ENCODE measurements at regions not wholly inside any gene's neighbourhood (a gene's known extent, or its start where the extent isn't known, plus 50 kb on each side); places are given as distances from the start of the nearest gene placed in this dataset.

GRCh38 chr1:4086921-4087320, 186.8 kb upstream of the C1orf174 start:
- H3K27me3 ChIP-seq (ENCODE audit: control insufficient read depth in 4 of 4, insufficient read depth in 4 of 4, low read length in 3 of 4): no peaks in the 10 kb centered on the region
- H3K4me1 ChIP-seq (ENCODE audit: control insufficient read depth in 4 of 4, insufficient read depth in 4 of 4, low read length in 3 of 4): peaks cover 8 to 22% (median 15%) of the 10 kb centered on the region in 4 donors
- no peaks in the 10 kb centered on the region for H3K36me3 ChIP-seq (ENCODE audit: control insufficient read depth in 4 of 4, insufficient read depth in 3 of 4, low read depth in 1 of 4, low read length in 3 of 4)
- H3K9ac ChIP-seq (ENCODE audit: low read depth in 1 of 2, low read length in 2 of 2): no peak overlapping the region
- no peak overlapping the region for H3K27ac ChIP-seq (ENCODE audit: low read depth in 1 of 2, low read length in 2 of 2)
- H3K9me3 ChIP-seq (ENCODE audit: control insufficient read depth in 4 of 4, low read length in 3 of 4): peaks cover 0 to 6% (median under 1%) of the 10 kb centered on the region in 4 donors
- no peak for DNase-seq (ENCODE audit: low spot score)
- WGBS: 89% methylated on average over 4 of the region's 4 CpGs
- TF ChIP-seq, protein P1, sequence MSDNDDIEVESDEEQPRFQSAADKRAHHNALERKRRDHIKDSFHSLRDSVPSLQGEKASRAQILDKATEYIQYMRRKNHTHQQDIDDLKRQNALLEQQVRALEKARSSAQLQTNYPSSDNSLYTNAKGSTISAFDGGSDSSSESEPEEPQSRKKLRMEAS (IDR thresholded peaks at IDR 0.05): no peak
- TF ChIP-seq JUND (IDR thresholded peaks at IDR 0.05) (no peak), HNF4A (conservative IDR thresholded peaks at IDR 0.05) (no peak), EGR1 (IDR thresholded peaks at IDR 0.05; ENCODE audit: low read depth in 2 of 2) (no peak), FOXA1 (IDR thresholded peaks at IDR 0.05) (no peak), GABPA (IDR thresholded peaks at IDR 0.05 in 1 of 2, conservative IDR thresholded peaks at IDR 0.05 in 1 of 2) (no peak), RAD21 (IDR thresholded peaks at IDR 0.05) (no peak), RXRA (IDR thresholded peaks at IDR 0.05) (no peak), YY1 (IDR thresholded peaks at IDR 0.05) (no peak), TAF1 (conservative IDR thresholded peaks at IDR 0.05) (no peak), SP1 (IDR thresholded peaks at IDR 0.05) (no peak), HNF4G (IDR thresholded peaks at IDR 0.05) (no peak), CTCF (IDR thresholded peaks at IDR 0.05; ENCODE audit: low read depth, low read length, missing input control) (no peak), NR2F2 (IDR thresholded peaks at IDR 0.05) (no peak), FOXA2 (IDR thresholded peaks at IDR 0.05) (no peak)
- TF ChIP-seq, protein P2, sequence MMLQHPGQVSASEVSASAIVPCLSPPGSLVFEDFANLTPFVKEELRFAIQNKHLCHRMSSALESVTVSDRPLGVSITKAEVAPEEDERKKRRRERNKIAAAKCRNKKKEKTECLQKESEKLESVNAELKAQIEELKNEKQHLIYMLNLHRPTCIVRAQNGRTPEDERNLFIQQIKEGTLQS (IDR thresholded peaks at IDR 0.05): no peak
- TF ChIP-seq, protein P3, sequence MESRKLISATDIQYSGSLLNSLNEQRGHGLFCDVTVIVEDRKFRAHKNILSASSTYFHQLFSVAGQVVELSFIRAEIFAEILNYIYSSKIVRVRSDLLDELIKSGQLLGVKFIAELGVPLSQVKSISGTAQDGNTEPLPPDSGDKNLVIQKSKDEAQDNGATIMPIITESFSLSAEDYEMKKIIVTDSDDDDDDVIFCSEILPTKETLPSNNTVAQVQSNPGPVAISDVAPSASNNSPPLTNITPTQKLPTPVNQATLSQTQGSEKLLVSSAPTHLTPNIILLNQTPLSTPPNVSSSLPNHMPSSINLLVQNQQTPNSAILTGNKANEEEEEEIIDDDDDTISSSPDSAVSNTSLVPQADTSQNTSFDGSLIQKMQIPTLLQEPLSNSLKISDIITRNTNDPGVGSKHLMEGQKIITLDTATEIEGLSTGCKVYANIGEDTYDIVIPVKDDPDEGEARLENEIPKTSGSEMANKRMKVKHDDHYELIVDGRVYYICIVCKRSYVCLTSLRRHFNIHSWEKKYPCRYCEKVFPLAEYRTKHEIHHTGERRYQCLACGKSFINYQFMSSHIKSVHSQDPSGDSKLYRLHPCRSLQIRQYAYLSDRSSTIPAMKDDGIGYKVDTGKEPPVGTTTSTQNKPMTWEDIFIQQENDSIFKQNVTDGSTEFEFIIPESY (IDR thresholded peaks at IDR 0.05): no peak
- no peak overlapping the region for H3K4me3 ChIP-seq (ENCODE audit: low read depth in 1 of 3, low read length in 3 of 3)

DNA sequence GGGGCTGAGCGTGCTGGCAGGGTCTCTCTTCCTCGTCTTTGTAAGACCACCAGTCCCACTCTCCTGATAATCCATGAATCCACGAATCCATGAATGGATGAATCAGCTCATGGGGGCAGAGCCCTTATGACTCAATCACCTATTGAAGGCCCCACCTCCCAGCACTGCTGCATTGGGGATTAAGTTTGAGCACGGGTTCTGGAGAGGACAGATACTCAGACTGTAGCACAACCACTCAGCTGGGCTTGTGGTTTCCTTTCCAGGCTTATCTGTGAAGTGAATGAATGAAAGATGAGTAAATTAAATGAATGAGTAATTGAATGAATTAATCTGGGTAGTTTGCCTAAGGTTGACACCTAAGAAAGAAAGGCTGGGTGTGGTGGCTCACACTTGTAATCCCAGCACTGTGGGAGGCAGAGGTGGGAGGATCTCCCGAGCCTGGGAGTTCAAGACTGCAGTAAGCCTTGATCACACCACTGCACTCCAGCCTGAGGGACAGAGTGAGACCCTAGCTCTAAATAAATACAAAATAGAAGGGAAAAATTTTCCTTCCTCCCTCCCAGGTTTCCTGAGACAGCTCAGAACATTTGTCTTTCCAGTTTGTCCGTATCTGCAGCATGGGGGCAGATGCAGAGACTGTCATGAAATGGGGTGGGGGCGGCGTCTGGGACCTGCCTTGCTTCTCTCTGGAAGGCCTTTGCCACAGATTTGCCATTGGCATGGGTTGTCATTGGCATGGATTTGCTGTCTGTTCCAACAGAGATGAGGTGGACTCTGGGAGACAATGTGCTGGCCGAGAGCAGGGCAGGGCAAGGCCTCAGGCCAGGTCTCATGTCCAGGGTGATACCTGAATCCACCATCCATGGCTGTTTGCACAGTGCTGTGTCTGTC, 187.7 kb upstream of the C1orf174 start:
- Histone ChIP-seq H3K9me3 (ENCODE audit: control insufficient read depth in 4 of 4, low read length in 3 of 4) (peaks cover 0 to 8% (median 2%) of the 10 kb centered on the region in 4 donors), H3K4me3 (ENCODE audit: low read depth in 1 of 3, low read length in 3 of 3) (no peak overlapping the region), H3K9ac (ENCODE audit: low read depth in 1 of 2, low read length in 2 of 2) (no peak overlapping the region), H3K4me1 (ENCODE audit: control insufficient read depth in 4 of 4, insufficient read depth in 4 of 4, low read length in 3 of 4) (peaks cover 8 to 22% (median 15%) of the 10 kb centered on the region in 4 donors), H3K27me3 (ENCODE audit: control insufficient read depth in 4 of 4, insufficient read depth in 4 of 4, low read length in 3 of 4) (no peaks in the 10 kb centered on the region), H3K36me3 (ENCODE audit: control insufficient read depth in 4 of 4, insufficient read depth in 3 of 4, low read depth in 1 of 4, low read length in 3 of 4) (no peaks in the 10 kb centered on the region), H3K27ac (ENCODE audit: low read depth in 1 of 2, low read length in 2 of 2) (no peak overlapping the region)
- DNase-seq (ENCODE audit: low spot score): no peak
- WGBS: 72% methylated on average over 9 of the region's 9 CpGs
- no peak for TF ChIP-seq HNF4A (conservative IDR thresholded peaks at IDR 0.05)
- no peak for TF ChIP-seq FOXA1 (IDR thresholded peaks at IDR 0.05)
- TF ChIP-seq HNF4G (IDR thresholded peaks at IDR 0.05): no peak
- no peak for TF ChIP-seq REST (IDR thresholded peaks at IDR 0.05)
- no peak for TF ChIP-seq SP1 (IDR thresholded peaks at IDR 0.05)
- TF ChIP-seq NR2F2 (IDR thresholded peaks at IDR 0.05): no peak
- TF ChIP-seq TAF1 (conservative IDR thresholded peaks at IDR 0.05): no peak
